GM19240 (cell line): ENCODE measurements at regions not wholly inside any gene's neighbourhood (a gene's known extent, or its start where the extent isn't known, plus 50 kb on each side); places are given as distances from the start of the nearest gene placed in this dataset.
"Not testable (repeated sequence)": the region's sequence is repeated elsewhere in the genome, so short reads cannot be mapped to it uniquely, and the experiment has no call there.

ENCODE experiments used
- DNase-seq: peaks from one replicate; pipeline ENCODE4 v3.0.0; 2011; ENCODE audit warnings: low spot score; ENCODE audit not compliant: insufficient read length

- DNase-seq, result no peak
Measured at GRCh38 chr3:106341087-106341486, 472.3 kb upstream of the CBLB start.

GRCh38 chr3:106341586-106342162 lies 472.9 kb upstream of the CBLB start:
- DNase-seq, result no peak

- no peak for DNase-seq
Measured at GRCh38 chr3:106342386-106342785, 473.6 kb upstream of the CBLB start.

DNA sequence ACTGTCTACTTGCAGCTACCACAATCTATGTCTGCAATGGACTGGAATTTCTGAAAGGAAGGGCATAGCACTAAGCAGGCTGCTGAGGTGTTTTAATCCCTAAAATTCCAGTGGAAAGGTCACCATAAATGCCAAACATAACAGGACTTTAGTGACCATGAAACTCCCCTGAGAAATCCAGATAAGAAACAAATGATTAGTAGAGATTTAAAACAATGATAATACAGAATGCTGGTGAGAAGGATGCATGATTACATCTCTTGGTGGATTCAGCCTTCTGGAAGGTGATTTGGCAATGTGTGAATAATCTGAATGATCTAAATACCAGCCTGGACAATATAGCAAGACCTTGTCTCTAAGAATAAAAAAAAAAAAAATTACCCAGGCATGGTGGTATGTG lies 475.0 kb upstream of the CBLB start:
- no peak for DNase-seq

DNA sequence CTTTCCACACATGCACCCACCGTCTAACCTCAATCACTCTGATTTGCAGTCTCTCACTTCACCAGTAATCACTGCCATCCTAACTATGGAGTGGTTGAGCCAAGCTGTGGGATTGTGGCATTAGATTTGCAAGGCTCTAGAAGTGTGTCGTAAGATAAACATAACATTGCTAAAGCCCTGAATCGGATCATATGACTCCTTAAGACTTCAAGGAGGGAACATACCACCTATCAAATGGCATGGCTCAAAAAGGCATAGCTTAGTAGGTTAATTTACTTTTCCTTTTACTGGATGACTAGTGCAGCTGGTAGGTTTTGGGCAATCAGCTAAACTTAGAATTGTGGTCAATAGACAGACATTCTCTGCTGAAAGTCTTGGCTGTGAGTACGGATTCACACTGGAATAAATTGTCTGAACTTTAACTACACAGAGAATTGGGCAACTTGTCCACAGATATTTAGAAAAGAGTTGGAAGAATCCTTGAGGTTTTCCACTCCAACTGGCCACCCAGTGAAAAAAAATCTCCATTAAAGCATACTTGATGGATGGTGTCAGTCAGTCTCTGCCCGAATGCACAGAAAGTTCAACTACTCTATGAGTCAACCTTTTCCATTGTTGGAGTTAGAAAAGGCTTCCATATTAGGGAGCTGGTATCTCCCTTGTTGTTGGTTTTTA lies 476.7 kb upstream of the CBLB start:
- DNase-seq, result no peak

GRCh38 chr3:106347350-106347749 lies 478.5 kb upstream of the CBLB start:
- no peak for DNase-seq

DNA sequence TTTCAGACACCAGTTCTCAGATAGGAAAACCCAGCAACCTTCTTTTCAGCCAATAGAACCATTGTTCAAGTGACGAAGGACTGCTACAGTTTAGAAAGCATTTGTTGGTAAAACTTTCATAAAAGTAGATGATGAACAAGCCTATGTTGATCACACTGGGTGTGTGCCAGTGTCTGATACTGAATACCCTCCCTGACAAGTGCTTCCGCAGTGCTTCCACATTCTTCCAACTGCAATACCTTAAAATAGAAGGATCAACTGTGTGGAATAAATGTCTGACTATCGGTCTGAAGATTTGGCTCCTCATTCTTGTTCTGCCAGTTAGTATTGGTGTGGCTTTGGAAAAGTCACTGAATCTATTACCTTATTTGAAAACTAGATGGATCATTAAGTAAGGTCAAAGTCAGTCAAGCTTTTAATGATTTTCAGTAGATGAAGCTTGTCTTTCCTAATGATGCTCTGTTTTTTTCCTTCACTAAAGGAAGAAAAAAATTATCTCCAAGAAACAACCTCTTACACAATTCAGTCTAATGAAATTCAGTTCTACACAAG lies 479.4 kb upstream of the CBLB start:
- no peak for DNase-seq

DNA sequence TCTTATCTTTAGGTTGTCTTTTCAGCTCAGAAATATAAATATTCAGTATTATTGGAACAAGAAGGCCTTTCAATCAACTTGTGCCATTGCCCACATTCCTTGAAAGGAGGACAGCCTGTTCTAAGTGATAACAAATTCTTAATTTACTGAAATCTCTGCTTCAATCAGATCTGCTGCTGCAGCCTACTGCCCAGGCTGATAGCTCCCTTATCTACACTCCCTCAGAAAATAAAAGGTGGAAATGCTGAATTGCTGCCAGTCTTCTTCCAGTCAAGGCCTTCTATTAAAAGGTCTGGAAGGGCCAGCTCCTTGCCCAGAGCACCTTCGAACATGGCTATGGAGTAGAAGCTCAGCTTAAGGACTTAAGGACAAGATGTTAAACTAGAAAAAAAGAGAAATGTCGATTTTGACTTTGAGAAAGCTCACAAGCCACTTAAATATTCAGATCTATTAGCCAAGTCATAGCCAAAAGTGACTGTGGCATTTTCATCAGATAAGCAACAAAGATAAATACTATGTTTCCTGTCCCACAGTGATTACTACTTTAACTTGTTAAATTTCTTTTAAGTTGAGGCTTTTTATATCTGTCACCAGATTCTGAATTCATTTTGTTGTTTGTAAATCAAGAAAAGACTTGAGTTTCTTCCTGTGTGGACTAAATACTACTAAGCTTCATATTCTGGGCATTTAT lies 480.5 kb upstream of the CBLB start:
- DNase-seq, result no peak

DNA sequence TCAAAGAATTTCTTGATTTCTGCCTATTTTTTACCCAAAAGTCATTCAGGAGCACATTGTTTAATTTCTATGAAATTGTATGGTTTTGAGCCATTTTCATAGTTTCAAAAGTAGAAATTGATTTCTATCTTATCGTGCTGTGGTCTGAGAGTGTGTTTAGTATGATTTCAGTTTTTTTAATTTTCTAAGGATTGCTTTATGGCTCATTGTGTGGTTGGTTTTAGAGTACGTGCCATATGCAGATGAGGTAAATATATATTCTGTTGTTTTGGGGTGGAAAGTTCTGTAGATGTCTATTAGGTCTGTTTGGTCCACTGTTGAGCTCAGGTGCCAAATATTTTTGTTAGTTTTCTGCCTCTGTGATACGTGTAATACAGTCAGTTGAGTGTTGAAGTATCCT lies 487.1 kb upstream of the CBLB start:
- no peak for DNase-seq

DNA sequence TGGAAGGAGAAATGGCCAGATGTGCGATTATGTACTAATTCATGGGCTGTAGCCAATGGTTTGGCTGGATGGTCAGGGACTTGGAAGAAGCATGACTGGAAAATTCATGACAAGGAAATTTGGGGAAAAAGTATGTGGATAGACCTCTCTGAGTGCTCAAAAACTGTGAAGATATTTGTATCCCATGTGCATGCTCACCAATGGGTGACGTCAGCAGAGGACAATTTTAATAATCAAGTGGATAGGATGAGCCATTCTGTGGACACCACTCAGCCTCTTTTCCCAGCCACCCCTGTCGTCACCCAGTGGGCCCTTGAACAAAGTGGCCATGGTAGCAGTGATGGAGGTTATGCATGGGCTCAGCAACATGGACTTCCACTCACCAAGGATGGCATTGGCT lies 490.9 kb upstream of the CBLB start:
- no peak for DNase-seq

DNA sequence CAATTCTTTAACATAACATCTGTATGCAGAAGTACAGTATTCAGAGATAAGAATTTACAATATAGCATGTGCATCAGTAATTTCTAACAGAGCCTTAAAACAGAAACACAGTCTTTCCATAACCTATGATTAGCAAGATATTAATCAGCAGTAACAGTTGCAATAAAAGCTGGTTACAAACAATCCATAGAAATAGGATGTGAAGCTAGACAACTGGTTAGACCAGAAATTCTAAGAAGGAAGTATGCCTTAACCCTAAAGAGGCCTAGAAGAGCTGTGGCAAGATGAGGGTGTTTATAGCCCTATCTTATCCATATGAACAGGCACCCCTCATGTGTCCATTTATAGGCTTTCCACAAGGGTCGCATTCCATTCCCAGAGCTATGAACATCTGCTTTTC lies 492.1 kb upstream of the CBLB start:
- not testable (repeated sequence) for DNase-seq

- no peak for DNase-seq
Measured at GRCh38 chr3:106364477-106364876, 495.7 kb upstream of the CBLB start.

- no peak for DNase-seq
Measured at GRCh38 chr3:106365061-106365691, 496.4 kb upstream of the CBLB start.

DNA sequence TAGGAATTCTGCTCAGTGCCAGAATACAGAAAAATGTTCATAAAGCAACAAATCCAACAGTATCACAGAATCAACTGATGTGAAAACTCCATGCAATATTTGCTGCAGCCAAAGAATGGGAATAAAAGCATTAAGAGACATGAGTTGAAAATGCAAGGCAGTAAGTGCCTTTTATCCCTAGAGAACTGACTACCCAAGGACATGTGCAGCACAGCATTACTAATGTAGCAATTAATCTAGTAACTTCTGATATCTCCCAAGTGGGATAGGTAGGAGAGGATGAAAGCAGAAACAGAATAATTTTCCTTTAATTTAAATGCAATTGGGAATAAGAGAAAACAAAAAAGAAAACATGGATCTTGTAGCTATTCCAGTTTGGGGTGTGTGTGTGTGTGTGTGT lies 497.5 kb upstream of the CBLB start:
- DNase-seq, result no peak

DNA sequence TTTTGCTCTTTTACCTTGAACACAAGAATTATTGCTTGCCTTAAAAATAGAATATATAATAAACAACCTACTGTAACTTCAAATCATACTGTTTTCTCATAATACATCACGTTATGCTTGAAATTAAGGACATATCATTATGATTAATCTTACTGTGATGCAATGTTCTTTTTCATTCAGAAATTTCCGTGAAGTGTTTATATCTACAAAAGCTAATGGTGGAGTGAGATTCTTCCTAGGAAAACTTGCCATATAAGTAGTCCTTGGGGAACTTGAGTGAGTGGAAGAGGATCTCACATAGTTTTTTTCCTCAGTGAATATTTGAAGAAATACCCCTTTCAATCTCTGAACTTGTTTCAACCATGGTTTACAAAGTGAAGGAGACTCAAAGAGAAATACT lies 498.7 kb upstream of the CBLB start:
- no peak for DNase-seq

- DNase-seq, result no peak
Measured at GRCh38 chr3:106371221-106371970, 502.6 kb upstream of the CBLB start.

GRCh38 chr3:106371971-106372805 lies 503.4 kb upstream of the CBLB start:
- DNase-seq, result no peak

DNA sequence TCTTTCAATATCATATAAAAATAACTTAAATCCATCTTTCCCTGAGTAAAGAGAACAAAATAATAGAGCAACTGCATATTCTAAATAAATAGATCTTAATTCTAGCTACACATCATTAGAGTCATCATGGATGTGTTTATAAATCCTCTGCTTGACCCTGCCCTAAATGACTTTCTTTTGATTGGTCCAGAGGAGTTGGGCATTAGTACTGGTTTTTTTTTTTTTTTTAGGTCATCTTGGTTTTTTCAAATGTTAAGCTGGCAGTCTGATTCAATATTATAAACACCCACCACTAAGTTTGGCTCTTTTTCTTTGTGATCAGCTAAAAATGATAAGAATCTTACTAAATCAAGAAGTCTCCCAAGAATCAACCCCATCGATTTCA lies 504.0 kb upstream of the CBLB start:
- DNase-seq, result no peak

GRCh38 chr3:106376016-106376570 lies 507.3 kb upstream of the CBLB start:
- DNase-seq, result no peak

DNA sequence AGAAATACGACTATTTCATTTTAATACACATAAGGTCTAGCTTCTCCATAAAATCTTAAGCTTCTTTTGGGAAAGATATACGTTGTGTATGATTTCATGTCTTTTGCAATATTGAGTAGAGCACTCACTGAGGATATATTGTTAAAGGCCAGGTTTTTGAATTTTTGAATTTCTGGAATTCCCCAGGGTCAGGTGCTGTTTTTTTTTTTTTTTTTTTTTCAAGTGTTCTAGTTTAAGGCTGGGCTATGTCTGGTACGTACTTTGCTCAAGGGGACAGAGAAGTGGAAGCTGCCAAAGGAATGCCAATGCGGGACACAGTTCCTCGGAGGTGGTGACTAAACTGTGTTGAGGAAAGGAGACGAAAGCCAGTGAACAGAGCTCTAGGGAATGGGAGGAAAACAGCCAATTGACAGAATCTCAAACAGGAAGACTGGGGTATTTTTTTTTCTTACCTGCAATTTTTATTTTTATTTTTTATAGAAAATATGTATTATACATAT lies 510.5 kb upstream of the CBLB start:
- DNase-seq, result no peak
